Type B pancreatic cell (in vitro differentiated cells): ENCODE measurements at regions not wholly inside any gene's neighbourhood (a gene's known extent, or its start where the extent isn't known, plus 50 kb on each side); places are given as distances from the start of the nearest gene placed in this dataset.

Experiments used
- DNase-seq: peaks from one replicate; pipeline ENCODE4 v3.0.0; 2021; ENCODE audit warnings: mixed read lengths; ENCODE audit not compliant: unreplicated experiment; ENCODE audit errors: extremely low spot score
- H3K27ac Mint-ChIP-seq: 2 replicates; pipeline ENCODE4 v1.8.0; 2021; ENCODE audit warnings: mild to moderate bottlenecking, mixed read lengths
- H3K27me3 Mint-ChIP-seq: 2 replicates; pipeline ENCODE4 v1.8.0; 2021; ENCODE audit warnings: mixed read lengths
- H3K36me3 Mint-ChIP-seq: 2 replicates; pipeline ENCODE4 v1.8.0; 2021; ENCODE audit warnings: mixed read lengths
- H3K4me1 Mint-ChIP-seq: one replicate; pipeline ENCODE4 v1.8.0; 2021; ENCODE audit warnings: mixed read lengths; ENCODE audit not compliant: unreplicated experiment
- H3K4me3 Mint-ChIP-seq: 2 replicates; pipeline ENCODE4 v1.8.0; 2021; ENCODE audit warnings: mild to moderate bottlenecking, mixed read lengths
- H3K9me3 Mint-ChIP-seq: 2 replicates; pipeline ENCODE4 v1.8.0; 2021; ENCODE audit warnings: mixed read lengths
- CTCF ChIP-seq: fragments of 200-600 bp; sonication (generic); conservative IDR thresholded peaks from 2 replicates; pipeline ENCODE4 v1.5.0; 2021; ENCODE audit warnings: antibody characterized with exemption, mild to moderate bottlenecking

GRCh38 chr5:68534956-68535520 is 319.5 kb downstream of the PIK3R1 start:
- Mint-ChIP-seq H3K9me3 (peaks cover 4% of the 10 kb centered on the region), H3K4me3 (no peak overlapping the region), H3K27me3 (no peaks in the 10 kb centered on the region), H3K27ac (peak overlapping the region; percentile 10), H3K36me3 (no peaks in the 10 kb centered on the region), H3K4me1 (peaks cover 32% of the 10 kb centered on the region)
- no peak for DNase-seq
- no peak for TF ChIP-seq CTCF

GRCh38 chr5:68538814-68539420 is 323.4 kb downstream of the PIK3R1 start:
- no peaks in the 10 kb centered on the region for H3K36me3 Mint-ChIP-seq
- no peak for DNase-seq
- peaks cover 8% of the 10 kb centered on the region for H3K9me3 Mint-ChIP-seq
- no peak for TF ChIP-seq CTCF
- H3K4me3 Mint-ChIP-seq, result no peak overlapping the region
- no peak overlapping the region for H3K27ac Mint-ChIP-seq
- H3K27me3 Mint-ChIP-seq, result no peaks in the 10 kb centered on the region
- peaks cover 37% of the 10 kb centered on the region for H3K4me1 Mint-ChIP-seq

DNA sequence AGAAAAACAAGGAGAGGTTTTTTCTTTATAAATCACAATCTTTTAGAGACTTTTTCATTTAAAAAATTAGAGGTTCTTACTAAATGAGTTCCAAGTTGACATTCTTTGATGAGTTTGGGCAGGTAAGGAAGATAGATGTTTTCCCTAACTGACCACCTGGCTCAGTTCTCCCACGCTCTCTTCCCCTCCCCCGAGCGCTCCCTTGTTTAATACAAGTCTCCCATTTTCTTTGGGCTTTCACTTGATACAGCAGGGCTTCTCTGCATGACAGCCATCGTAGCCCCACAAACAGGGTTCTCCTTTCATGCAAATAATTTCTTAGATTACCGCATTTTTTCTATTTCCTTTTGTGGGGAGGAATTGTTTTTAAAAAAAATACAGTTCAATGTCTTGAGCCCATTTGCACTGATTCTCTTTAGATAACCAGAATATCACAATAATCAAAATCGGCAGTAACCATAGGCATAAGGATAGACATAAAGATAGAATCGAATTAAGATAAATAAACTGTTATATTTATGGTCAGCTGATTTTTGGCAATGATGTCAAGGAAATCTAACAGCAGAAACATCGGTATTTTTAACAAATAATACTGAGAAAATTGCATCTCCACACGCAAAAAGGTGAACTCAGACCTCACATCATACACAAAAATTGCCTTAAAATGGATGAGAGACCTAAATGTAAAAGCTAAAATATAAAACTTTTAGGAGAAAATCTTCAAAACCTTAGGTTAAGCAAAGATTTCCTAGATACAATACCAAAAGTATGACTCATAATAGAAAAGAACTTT is 325.4 kb downstream of the PIK3R1 start:
- Mint-ChIP-seq H3K4me3 (no peak overlapping the region), H3K27ac (no peak overlapping the region), H3K36me3 (no peaks in the 10 kb centered on the region), H3K9me3 (peaks cover 4% of the 10 kb centered on the region), H3K27me3 (no peaks in the 10 kb centered on the region), H3K4me1 (peaks cover 34% of the 10 kb centered on the region)
- TF ChIP-seq CTCF, result no peak
- DNase-seq, result no peak

- no peaks in the 10 kb centered on the region for H3K27me3 Mint-ChIP-seq
- TF ChIP-seq CTCF, result no peak
- peaks cover 4% of the 10 kb centered on the region for H3K9me3 Mint-ChIP-seq
- no peak overlapping the region for H3K4me3 Mint-ChIP-seq
- H3K27ac Mint-ChIP-seq, result no peak overlapping the region
- peaks cover 35% of the 10 kb centered on the region for H3K4me1 Mint-ChIP-seq
- no peak for DNase-seq
- H3K36me3 Mint-ChIP-seq, result no peaks in the 10 kb centered on the region
Observed at GRCh38 chr5:68542207-68542606, 326.7 kb downstream of the PIK3R1 start.

DNA sequence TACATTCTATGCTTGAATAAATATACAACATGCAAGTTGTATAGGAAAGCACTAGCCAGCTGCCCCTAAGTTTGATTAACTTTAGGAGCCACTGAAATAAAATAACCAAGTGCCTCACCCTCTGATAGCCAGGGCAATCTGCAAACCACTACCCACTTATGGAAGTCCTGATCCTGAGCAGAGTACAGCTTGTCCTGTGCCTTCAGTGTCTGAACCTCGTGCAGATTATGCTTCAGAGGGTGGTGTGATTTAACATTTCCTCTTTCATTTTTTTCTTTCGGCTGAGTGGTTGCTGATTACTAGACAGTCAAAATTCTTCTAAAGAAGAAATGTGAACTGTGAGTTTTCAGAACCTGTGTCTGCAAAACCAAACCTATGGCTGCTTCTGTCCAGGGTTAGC is 327.7 kb downstream of the PIK3R1 start:
- no peak for DNase-seq
- Mint-ChIP-seq H3K9me3 (peaks cover 4% of the 10 kb centered on the region), H3K4me1 (peaks cover 35% of the 10 kb centered on the region), H3K4me3 (no peak overlapping the region), H3K36me3 (no peaks in the 10 kb centered on the region), H3K27ac (no peak overlapping the region), H3K27me3 (no peaks in the 10 kb centered on the region)
- TF ChIP-seq CTCF, result no peak
